ENCODE measurements at regions not wholly inside any gene's neighbourhood (a gene's known extent, or its start where the extent isn't known, plus 50 kb on each side); places are given as distances from the start of the nearest gene placed in this dataset.

- TF ChIP-seq TCF12 (IDR thresholded peaks at IDR 0.05; ENCODE audit: low read depth, low read length) (no peak), BCL11A (IDR thresholded peaks at IDR 0.05; ENCODE audit: low read depth in 2 of 2, low read length in 2 of 2) (no peak), TAF1 (IDR thresholded peaks at IDR 0.05; ENCODE audit: low read depth, low read length) (no peak), SIX5 (IDR thresholded peaks at IDR 0.05; ENCODE audit: low read depth, low read length) (no peak), SP1 (IDR thresholded peaks at IDR 0.05; ENCODE audit: low read depth, low read length) (no peak), MAFK (IDR thresholded peaks at IDR 0.05; ENCODE audit: low read depth, low read length) (no peak), EGR1 (IDR thresholded peaks at IDR 0.05; ENCODE audit: borderline replicate concordance, low read depth, low read length) (no peak), TEAD4 (IDR thresholded peaks at IDR 0.05; ENCODE audit: low read depth, low read length) (no peak)
- TF ChIP-seq, protein P1, sequence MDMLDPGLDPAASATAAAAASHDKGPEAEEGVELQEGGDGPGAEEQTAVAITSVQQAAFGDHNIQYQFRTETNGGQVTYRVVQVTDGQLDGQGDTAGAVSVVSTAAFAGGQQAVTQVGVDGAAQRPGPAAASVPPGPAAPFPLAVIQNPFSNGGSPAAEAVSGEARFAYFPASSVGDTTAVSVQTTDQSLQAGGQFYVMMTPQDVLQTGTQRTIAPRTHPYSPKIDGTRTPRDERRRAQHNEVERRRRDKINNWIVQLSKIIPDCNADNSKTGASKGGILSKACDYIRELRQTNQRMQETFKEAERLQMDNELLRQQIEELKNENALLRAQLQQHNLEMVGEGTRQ (IDR thresholded peaks at IDR 0.05; ENCODE audit: low read length) = no peak
- TF ChIP-seq, protein P2, sequence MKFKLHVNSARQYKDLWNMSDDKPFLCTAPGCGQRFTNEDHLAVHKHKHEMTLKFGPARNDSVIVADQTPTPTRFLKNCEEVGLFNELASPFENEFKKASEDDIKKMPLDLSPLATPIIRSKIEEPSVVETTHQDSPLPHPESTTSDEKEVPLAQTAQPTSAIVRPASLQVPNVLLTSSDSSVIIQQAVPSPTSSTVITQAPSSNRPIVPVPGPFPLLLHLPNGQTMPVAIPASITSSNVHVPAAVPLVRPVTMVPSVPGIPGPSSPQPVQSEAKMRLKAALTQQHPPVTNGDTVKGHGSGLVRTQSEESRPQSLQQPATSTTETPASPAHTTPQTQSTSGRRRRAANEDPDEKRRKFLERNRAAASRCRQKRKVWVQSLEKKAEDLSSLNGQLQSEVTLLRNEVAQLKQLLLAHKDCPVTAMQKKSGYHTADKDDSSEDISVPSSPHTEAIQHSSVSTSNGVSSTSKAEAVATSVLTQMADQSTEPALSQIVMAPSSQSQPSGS (IDR thresholded peaks at IDR 0.05; ENCODE audit: low read length) = no peak
- H4K91ac ChIP-seq (replicated peaks; ENCODE audit: insufficient read length, low read length) = no peak overlapping the region
- no peak overlapping the region for H4K8ac ChIP-seq (ENCODE audit: extremely low read depth, insufficient read depth, low read length)
- H4K20me1 ChIP-seq (replicated peaks in 1 of 2; ENCODE audit: control insufficient read depth in 1 of 2, insufficient read depth in 2 of 2, low read length in 2 of 2) = no peaks in the 10 kb centered on the region
- no peak overlapping the region for H3K56ac ChIP-seq (replicated peaks; ENCODE audit: insufficient read length, low read depth, low read length)
- no peaks in the 10 kb centered on the region for H3K23me2 ChIP-seq (ENCODE audit: low read depth, low read length)
- H2BK20ac ChIP-seq (ENCODE audit: low read length) = no peak overlapping the region
- no peak overlapping the region for H3K9ac ChIP-seq (replicated peaks in 1 of 4; ENCODE audit: extremely low read depth in 1 of 4, low read depth in 3 of 4, low read length in 3 of 4)
- no peak overlapping the region for H3K4me3 ChIP-seq (ENCODE audit: extremely low read depth in 1 of 4, insufficient read depth in 2 of 4, low read depth in 3 of 4, low read length in 4 of 4)
- ChIA-PET POLR2A (ENCODE audit: partially characterized antibody) (no interaction called here), CTCF (ENCODE audit: partially characterized antibody) (no interaction called here)
- H3K23ac ChIP-seq (ENCODE audit: insufficient read length) = no peak overlapping the region
- DNase-seq (ENCODE audit: low read depth in 1 of 2, low spot score in 2 of 2) (no peak), FAIRE-seq (no peak)
- no peak overlapping the region for H3K18ac ChIP-seq (ENCODE audit: extremely low read depth, low read length)
- H3K27ac ChIP-seq (ENCODE audit: low read depth, low read length) = no peak overlapping the region
- H3K9me3 ChIP-seq (ENCODE audit: insufficient read depth in 2 of 2, low read depth in 1 of 2, low read length in 1 of 2) = no peaks in the 10 kb centered on the region
- H3K14ac ChIP-seq (ENCODE audit: insufficient read length) = no peak overlapping the region
- no peak overlapping the region for H2BK120ac ChIP-seq (replicated peaks; ENCODE audit: low read depth, low read length)
- no peaks in the 10 kb centered on the region for H3K4me1 ChIP-seq (replicated peaks in 1 of 4; ENCODE audit: control insufficient read depth in 3 of 4, insufficient read depth in 4 of 4, low read length in 3 of 4)
- H2BK15ac ChIP-seq (ENCODE audit: low read length) = no peak overlapping the region
- no peak overlapping the region for H3K4ac ChIP-seq (replicated peaks; ENCODE audit: insufficient read length, low read depth, low read length)
- no peak overlapping the region for H4K5ac ChIP-seq (ENCODE audit: insufficient read length, low read depth, low read length)
- 80% methylated on average over 2 of the region's 2 CpGs; no CpG with 5 or more reads in 1 of the 2 experiments for WGBS, 2 experiments (ENCODE audit: extremely low coverage in 1 of 2, insufficient coverage in 1 of 2, insufficient read length in 1 of 2, insufficient replicate concordance in 2 of 2, low coverage in 1 of 2, low lambda C conversion rate in 2 of 2, missing lambda C conversion rate in 1 of 2)
- H3K4me2 ChIP-seq (ENCODE audit: insufficient read depth in 1 of 2, low read depth in 2 of 2, low read length in 2 of 2) = no peak overlapping the region
- no peaks in the 10 kb centered on the region for H3K79me2 ChIP-seq (ENCODE audit: control insufficient read depth in 1 of 2, insufficient read depth in 2 of 2, low read length in 2 of 2)
- H3K27me3 ChIP-seq (replicated peaks in 1 of 4; ENCODE audit: control insufficient read depth in 3 of 4, extremely low read depth in 1 of 4, insufficient read depth in 3 of 4, low read length in 3 of 4) = no peaks in the 10 kb centered on the region
- no peaks in the 10 kb centered on the region for H3K79me1 ChIP-seq (ENCODE audit: low read depth, low read length)
- no peak overlapping the region for H2BK12ac ChIP-seq (ENCODE audit: low read depth, low read length)
- H2AK5ac ChIP-seq (ENCODE audit: low read depth, low read length) = no peak overlapping the region
- H2BK5ac ChIP-seq (ENCODE audit: low read depth, low read length) = no peak overlapping the region
- H3K36me3 ChIP-seq (ENCODE audit: control insufficient read depth in 2 of 4, insufficient read depth in 4 of 4, low read length in 3 of 4) = no peaks in the 10 kb centered on the region
- H2AFZ ChIP-seq (ENCODE audit: low read length) = no peak overlapping the region
Observed at GRCh38 chr3:18778598-18778997, 353.5 kb upstream of the SATB1 start.

All from H1 (cell line).